HL-60 (cell line): ENCODE measurements at regions not wholly inside any gene's neighbourhood (a gene's known extent, or its start where the extent isn't known, plus 50 kb on each side); places are given as distances from the start of the nearest gene placed in this dataset.

Experiments used
- DNase-seq, 2 experiments: peaks; one replicate each; pipeline ENCODE4 v3.0.0-alpha.2; 2010 to 2020; ENCODE audit warnings: low read depth in 1 of 2, low spot score in 1 of 2
- H3K27ac ChIP-seq: fragments of 250-450 bp; sonication (Bioruptor Pico); replicated peaks from 2 replicates; pipeline ENCODE4 v1.5.1; 2020; ENCODE audit warnings: mild to moderate bottlenecking, moderate library complexity
- H3K27me3 ChIP-seq: fragments of 250-450 bp; sonication (Bioruptor Pico); 2 replicates; pipeline ENCODE4 v1.5.1; 2021; ENCODE audit warnings: mild to moderate bottlenecking, moderate library complexity; ENCODE audit not compliant: insufficient read depth, poor library complexity, severe bottlenecking
- H3K4me3 ChIP-seq: replicated peaks from 2 replicates; pipeline ENCODE4 v1.5.1; 2011; ENCODE audit warnings: mild to moderate bottlenecking, control low read depth, low read length; ENCODE audit not compliant: insufficient read depth
- GABPA ChIP-seq: IDR thresholded peaks from 2 replicates; pipeline ENCODE4 v1.6.1; 2012; ENCODE audit warnings: low read depth
- POLR2AphosphoS5 ChIP-seq: IDR thresholded peaks from 2 replicates; pipeline ENCODE4 v1.6.1; 2012; ENCODE audit warnings: low read depth
- SPI1 ChIP-seq: IDR thresholded peaks from 2 replicates; pipeline ENCODE4 v1.6.1; 2012; ENCODE audit warnings: low read depth, mild to moderate bottlenecking, borderline replicate concordance
- TF ChIP-seq, protein P1 (sequence below): IDR thresholded peaks from one replicate; pipeline ENCODE4 v1.5.1; 2011; ENCODE audit warnings: low read length, control low read depth, inconsistent platforms; ENCODE audit not compliant: insufficient read depth
- TF ChIP-seq, protein P2 (sequence below): IDR thresholded peaks from 2 replicates; pipeline ENCODE4 v1.6.1; 2012; ENCODE audit warnings: low read depth; ENCODE audit not compliant: insufficient replicate concordance

- Histone ChIP-seq H3K27ac (no peak overlapping the region), H3K27me3 (peaks cover 7% of the 10 kb centered on the region), H3K4me3 (no peak overlapping the region)
- TF ChIP-seq POLR2AphosphoS5 (no peak), GABPA (no peak), SPI1 (no peak)
- TF ChIP-seq, protein P1, sequence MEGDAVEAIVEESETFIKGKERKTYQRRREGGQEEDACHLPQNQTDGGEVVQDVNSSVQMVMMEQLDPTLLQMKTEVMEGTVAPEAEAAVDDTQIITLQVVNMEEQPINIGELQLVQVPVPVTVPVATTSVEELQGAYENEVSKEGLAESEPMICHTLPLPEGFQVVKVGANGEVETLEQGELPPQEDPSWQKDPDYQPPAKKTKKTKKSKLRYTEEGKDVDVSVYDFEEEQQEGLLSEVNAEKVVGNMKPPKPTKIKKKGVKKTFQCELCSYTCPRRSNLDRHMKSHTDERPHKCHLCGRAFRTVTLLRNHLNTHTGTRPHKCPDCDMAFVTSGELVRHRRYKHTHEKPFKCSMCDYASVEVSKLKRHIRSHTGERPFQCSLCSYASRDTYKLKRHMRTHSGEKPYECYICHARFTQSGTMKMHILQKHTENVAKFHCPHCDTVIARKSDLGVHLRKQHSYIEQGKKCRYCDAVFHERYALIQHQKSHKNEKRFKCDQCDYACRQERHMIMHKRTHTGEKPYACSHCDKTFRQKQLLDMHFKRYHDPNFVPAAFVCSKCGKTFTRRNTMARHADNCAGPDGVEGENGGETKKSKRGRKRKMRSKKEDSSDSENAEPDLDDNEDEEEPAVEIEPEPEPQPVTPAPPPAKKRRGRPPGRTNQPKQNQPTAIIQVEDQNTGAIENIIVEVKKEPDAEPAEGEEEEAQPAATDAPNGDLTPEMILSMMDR = no peak
- TF ChIP-seq, protein P2, sequence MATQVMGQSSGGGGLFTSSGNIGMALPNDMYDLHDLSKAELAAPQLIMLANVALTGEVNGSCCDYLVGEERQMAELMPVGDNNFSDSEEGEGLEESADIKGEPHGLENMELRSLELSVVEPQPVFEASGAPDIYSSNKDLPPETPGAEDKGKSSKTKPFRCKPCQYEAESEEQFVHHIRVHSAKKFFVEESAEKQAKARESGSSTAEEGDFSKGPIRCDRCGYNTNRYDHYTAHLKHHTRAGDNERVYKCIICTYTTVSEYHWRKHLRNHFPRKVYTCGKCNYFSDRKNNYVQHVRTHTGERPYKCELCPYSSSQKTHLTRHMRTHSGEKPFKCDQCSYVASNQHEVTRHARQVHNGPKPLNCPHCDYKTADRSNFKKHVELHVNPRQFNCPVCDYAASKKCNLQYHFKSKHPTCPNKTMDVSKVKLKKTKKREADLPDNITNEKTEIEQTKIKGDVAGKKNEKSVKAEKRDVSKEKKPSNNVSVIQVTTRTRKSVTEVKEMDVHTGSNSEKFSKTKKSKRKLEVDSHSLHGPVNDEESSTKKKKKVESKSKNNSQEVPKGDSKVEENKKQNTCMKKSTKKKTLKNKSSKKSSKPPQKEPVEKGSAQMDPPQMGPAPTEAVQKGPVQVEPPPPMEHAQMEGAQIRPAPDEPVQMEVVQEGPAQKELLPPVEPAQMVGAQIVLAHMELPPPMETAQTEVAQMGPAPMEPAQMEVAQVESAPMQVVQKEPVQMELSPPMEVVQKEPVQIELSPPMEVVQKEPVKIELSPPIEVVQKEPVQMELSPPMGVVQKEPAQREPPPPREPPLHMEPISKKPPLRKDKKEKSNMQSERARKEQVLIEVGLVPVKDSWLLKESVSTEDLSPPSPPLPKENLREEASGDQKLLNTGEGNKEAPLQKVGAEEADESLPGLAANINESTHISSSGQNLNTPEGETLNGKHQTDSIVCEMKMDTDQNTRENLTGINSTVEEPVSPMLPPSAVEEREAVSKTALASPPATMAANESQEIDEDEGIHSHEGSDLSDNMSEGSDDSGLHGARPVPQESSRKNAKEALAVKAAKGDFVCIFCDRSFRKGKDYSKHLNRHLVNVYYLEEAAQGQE = no peak
- no peak for DNase-seq
These were observed 175.1 kb downstream of the LINC00237 start for GRCh38 chr20:20931024-20931423.

DNA sequence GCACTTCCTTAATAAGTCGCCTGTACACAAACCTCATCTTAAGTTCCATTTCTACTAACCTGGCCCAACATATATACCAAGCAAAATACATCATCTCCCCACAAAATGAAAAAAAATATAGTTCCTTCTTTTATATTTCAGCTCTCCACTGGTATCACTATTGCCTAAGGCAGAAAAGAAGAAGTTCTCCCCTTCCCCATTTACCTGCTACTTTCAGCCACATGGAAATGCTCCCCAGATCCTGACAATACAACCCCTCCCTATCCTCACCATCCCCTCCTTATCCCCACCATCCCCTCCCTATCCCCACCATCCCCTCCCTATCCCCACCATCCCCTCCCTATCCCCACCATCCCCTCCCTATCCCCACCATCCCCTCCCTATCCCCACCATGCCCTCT is 175.7 kb downstream of the LINC00237 start:
- H3K27ac ChIP-seq = no peak overlapping the region
- no peak for DNase-seq
- no peak overlapping the region for H3K4me3 ChIP-seq
- TF ChIP-seq, protein P1 = no peak
- peak; percentile 44; the same call in 1 of the 2 replicates for TF ChIP-seq SPI1
- peaks cover 4% of the 10 kb centered on the region for H3K27me3 ChIP-seq

- H3K4me3 ChIP-seq = no peak overlapping the region
- TF ChIP-seq POLR2AphosphoS5 (no peak), SPI1 (no peak), GABPA (no peak)
- TF ChIP-seq, protein P2 = no peak
- TF ChIP-seq, protein P1 = no peak
- no peak overlapping the region for H3K27ac ChIP-seq
- no peak for DNase-seq
- H3K27me3 ChIP-seq = no peaks in the 10 kb centered on the region
These were observed 176.8 kb downstream of the LINC00237 start for GRCh38 chr20:20929341-20929740.

DNA sequence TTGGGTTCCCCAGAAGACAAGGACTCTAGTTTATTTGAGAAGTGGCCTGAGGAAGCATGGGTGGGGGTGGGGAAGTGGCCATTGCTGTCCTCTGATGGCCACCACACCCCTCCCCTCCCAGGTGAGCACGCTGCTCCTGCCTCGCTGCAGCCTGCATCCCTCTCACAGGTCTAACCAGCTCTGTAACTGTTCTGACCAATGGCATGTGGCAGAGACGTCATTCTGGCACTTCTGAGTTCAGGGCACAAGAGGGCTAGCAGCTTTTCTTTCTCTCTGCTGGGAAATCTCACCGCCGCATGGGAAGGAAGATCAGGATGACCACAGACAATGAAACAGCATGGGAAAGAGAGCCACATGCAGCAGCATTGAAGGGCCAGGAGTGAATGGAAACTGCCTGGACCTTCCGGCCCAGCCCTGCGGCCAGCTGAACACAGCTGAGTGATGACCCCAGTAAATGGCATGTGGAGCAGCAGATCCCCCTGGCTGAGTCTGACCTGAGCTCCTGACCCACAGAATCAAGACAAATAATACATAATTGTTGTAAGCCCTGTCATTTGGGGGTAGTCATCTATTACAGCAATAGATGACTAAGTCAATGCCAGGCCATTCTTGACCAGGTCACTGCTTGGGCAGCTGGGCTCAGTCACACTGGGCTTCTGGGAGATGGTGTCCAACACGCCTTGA is 179.8 kb downstream of the LINC00237 start:
- Histone ChIP-seq H3K4me3 (no peak overlapping the region), H3K27ac (no peak overlapping the region), H3K27me3 (no peaks in the 10 kb centered on the region)
- TF ChIP-seq POLR2AphosphoS5 (no peak), SPI1 (no peak), GABPA (no peak)
- no peak for DNase-seq
